ENCODE measurements at regions not wholly inside any gene's neighbourhood (a gene's known extent, or its start where the extent isn't known, plus 50 kb on each side); places are given as distances from the start of the nearest gene placed in this dataset.

DNA sequence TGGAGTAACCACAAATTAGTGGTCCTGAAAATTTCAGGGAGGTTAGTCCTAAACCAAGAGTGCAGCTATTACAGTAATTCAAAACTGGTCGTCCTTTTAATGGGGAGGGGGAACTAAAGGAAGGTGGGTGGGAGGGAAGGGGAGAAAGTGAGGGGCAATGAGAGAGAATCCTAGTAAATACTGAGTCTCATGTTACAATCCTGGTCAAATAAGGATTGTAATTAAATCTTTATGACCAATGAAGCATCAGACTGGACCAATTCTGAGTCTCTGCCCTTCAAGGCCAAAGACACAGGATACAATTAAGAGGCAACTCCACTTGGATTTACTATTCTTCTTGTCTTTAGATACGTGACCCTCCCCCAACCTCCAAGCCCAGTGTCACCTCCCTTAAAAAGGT, 262.9 kb downstream of the BCL11A start:
- no peak for DNase-seq

DNA sequence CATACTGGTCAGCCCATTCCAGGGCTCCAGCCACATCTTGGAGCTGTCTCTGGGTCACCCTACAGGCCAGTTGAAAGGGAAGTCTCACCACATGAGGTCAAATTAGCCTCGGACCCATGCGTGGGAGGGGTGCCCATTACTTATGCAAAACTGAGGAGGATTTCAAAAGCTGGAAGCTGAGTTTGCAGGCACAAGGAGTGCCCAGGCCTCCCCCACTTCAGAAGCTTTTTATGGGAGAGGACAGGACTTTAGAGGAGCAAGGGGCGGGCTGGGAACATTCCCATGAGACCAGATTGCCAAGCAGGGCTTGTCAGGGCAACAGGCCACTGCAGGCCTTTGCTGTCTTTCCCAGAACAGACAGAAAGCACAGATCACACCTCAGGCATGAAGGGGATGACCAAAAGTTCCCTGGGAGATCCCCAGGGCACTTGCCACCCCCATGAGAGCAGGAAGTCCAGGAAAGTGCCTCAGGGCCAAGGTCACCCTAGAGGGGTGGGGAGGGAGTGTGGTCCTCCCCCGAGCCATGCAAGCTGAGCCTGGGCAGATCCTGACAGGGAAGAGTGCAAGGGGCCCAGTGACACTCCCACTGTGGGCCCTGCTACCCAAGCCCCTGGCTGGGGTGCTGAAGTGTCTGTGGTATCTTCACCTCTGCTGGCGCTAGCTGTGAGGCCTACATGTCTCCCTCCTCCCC, 267.7 kb downstream of the BCL11A start:
- DNase-seq: no peak

DNA sequence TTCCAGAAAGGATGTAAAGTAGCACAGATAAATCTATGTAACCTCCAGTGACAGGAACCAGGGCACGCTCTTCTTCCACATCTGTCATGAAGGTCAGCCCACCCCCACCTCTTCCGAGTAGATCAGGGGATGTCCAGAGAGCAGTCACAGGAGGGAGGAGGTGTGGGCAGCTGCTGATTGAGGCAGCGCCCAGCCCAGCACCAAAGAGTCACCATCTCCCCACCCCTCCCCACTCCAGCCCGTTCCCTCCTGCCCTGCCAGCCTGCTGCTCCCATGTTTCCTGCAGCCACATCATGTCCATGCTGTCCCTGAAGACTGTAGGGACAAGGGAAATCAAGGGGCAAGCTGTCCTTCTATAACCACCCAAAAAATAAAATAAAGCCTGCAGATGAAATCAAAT, 269.8 kb downstream of the BCL11A start:
- no peak for DNase-seq

GRCh38 chr2:60282886-60283285, 270.6 kb downstream of the BCL11A start:
- DNase-seq: no peak

DNA sequence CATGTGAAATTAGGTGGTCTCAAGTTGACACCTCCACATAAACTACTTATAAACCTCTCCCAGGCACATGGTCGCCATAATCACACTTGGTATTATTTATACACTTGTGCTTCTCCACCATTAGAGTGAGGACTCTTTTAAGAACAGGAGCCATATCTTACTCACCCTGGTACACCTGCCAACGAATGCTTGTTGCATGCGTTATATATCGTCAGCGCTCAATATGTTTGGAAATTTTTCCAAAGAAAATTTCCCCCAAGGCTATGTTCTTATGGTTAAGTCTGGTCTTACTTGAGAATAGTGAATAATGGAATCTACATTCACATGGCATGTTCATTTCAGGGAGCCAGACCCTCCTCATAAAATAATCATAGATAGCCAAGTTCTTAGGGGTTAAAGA, 271.7 kb downstream of the BCL11A start:
- no peak for DNase-seq

DNA sequence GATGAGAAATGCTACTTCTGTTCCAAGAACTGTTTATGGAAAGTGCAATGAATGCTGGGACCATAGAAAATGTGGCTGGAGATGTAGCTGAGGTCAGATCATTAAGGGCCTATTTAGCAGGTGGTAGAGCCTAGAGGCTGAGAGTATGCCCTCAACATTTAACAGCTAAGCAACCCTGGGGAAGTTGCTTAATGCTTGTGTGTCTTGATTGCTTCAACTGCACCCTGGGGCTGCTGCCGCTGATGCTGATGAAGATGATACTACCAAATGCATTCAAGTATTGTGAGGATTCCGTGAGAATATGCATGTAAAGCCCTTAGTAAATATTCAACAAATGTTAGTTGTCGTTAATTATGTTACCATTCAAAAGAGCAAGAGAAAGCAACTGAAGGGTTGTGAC, 273.2 kb downstream of the BCL11A start:
- no peak for DNase-seq

DNA sequence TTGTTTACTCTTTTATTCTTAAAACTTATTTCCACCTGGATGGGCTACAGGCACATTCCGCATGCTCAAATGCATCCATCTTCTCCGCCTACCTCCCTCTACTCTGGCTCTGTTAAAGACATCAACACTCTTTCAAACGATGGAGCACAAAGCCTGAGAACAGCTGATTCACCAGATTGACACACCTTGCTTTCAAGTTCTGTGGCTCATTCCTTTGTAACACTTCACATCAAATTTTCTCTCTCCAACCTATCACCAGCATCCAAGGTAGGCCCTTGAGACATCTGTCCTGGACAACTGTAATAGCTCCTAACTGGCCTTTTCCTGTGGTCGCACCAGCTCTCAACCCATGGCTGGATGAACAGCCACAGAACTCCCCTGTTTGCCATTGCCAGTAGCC, 274.5 kb downstream of the BCL11A start:
- DNase-seq: no peak

DNA sequence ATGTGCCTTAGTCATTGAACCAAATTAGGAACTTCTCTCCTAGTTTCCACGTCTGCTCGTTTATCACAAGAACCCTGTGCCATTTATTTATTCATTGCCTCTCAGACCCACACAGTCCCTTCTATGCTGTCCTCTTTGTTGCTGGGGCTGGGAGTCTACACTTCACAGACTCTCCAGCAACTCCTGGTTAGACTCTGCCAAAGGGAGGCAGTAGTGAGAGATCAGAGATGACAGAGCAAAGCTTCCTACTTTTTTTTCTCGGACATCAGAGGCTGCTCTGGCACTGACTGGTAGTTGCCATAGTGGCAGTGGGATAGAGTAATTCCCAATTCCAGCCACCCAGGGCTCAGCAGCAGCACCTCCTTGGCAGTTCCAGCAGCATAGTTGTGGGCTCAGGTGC, 277.5 kb downstream of the BCL11A start:
- no peak for DNase-seq

- DNase-seq: no peak
These were observed 279.6 kb downstream of the BCL11A start for GRCh38 chr2:60273836-60274235.

DNA sequence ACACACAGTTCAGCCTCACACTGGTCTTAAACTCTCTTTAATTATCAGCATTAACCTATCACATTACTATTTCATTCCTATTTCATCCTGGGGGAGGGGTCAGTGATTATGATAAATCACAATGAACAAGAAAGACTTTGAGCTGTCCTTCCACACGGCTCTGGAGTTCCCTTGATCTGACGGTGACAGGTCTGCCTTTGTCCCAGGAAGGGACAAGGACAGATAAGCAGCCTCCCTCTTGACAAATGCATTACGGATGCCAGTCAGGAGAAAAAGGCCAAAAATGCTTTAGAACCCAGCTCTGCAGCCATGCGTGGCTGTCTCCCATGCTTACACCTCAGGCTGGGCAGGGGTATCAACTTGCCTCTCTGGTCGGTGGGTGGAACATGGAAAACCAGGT, 281.7 kb downstream of the BCL11A start:
- no peak for DNase-seq

GRCh38 chr2:60271131-60271530, 282.3 kb downstream of the BCL11A start:
- DNase-seq: no peak

DNA sequence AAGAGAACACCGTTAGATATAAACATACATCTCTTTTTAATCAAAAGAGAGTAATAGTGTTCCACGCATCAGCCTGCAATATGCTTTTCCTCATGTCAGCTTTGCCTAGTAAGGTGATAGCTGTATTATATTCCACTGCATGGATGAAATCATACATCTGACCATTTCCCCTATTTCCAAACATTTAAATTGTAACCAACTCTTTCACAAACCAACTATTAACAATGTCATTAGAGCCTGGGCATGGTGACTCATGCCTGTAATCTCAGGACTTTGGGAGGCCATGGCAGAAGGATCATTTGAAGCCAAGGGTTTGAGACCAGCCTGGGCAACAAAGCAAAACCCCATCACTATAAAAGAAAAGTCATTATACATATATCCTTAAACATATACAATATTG, 284.8 kb downstream of the BCL11A start:
- no peak for DNase-seq

- no peak for DNase-seq
These were observed 285.4 kb downstream of the BCL11A start for GRCh38 chr2:60268032-60268431.

DNA sequence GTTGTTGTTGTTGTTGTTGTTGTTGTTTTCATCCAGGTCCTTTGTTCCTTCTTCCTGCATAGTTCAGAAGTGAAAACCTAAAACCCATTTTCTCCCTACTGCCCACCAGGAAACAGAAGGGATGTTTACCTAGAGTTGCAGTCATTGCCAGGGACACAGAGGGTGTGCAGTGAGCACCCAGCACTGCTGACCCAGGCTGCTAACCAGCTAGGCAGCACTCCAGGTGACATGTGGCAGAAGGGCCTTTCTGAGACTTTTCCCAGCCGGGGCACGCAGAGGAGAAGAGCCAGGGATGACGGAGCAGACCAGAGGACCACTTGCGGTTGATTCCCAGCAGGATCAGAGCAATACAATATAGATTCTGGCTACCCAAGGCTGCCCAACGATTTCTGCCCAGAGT, 286.3 kb downstream of the BCL11A start:
- no peak for DNase-seq

- no peak for DNase-seq
These were observed 291.3 kb downstream of the BCL11A start for GRCh38 chr2:60262178-60262577.

- DNase-seq: no peak
These were observed 292.7 kb downstream of the BCL11A start for GRCh38 chr2:60260639-60261296.

GRCh38 chr2:60259781-60260180, 293.7 kb downstream of the BCL11A start:
- DNase-seq: no peak

GRCh38 chr2:60252581-60253150, 300.8 kb downstream of the BCL11A start:
- DNase-seq: no peak

GRCh38 chr2:60251247-60251646, 302.2 kb downstream of the BCL11A start:
- no peak for DNase-seq

DNA sequence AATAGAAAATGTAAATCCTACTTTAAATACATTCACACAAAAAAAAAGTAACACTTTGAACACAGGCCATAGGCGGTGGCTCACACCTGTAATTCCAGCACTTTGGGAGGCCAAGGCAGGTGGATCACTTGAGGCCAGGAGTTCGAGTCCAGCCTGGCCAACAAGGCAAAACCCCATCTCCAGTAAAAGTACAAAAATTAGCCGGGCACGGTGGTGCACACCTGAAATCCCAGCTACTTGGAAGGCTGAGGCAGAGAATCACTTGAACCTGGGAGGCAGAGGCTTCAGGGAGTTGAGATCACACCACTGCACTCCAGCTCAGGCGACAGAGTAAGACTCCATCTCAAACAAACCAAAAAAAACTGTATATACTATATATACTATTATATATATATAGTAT, 303.6 kb downstream of the BCL11A start:
- no peak for DNase-seq

GRCh38 chr2:60247471-60247870, 306.0 kb downstream of the BCL11A start:
- DNase-seq: no peak

DNA sequence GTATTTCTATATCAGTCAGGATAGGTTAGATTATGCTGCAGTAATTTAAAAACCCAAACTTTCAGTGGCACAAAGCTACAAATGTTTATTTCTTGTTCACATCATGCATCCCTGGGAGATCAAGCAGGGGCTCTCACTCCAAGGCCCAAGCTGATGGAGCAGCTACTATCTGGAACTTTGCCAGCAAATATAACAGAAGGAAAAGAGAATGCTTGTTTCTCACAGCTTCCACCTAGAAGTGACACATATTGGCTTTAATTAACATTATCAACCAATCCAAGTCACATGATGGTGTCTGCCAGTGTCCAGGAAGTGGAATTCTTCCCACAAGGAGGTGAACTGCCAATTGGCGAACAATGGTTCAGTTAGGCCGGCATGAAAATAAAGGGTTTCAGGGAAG, 306.9 kb downstream of the BCL11A start:
- DNase-seq: no peak

DNA sequence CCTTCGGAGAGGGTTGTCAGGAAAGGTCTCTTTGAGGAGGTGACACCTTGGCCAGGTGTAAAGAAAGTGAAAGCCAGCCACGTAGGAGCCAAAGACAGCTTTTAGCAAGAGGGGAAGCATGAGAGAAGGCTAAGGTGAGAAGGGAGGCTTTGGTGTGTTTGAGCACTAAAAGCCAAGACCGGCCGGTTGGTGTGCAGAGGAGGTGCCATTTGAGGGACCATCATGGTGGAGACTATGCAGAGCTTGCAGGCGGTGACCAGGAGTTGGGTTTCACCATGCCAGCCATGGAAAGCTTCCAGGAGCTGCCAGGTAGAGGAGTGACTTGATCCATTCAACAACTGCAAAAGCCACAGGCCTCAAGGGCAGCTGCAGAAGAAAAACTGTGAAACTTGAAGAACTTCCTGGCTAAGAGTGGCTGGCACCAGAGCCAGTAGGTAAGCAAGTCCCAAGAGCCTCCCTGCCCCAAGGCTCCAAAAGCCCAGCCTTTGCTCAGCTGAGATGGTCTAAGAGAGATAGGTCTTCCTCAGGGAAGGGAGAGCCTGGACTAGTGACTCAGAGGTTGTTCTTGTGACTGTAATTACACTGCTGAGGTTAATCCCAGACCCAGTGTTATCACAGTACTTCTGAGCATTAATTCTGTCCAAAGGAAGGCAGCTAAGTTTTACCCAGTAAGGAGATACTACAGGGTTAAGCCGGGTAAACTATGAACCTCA, 319.0 kb downstream of the BCL11A start:
- DNase-seq: no peak

DNA sequence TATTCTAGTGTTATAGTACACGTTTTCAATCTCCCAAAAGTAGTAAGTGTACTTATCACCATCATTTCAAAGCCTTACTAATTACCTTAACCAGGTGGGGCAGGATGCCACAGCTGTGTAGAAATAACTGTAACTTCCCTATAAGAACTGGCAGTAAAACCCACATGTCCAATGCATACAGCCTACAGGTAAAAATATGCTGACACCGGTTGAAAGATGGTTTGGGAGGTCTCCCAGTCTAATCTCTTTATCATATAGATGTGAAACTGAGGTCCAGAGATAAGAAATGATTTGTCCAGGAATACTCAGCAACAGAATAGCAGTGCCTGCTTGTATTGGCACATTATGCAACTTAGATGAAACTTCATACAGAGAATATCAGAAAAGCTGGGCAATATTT, 322.9 kb downstream of the BCL11A start:
- DNase-seq: no peak
